ENCODE measurements at regions not wholly inside any gene's neighbourhood (a gene's known extent, or its start where the extent isn't known, plus 50 kb on each side); places are given as distances from the start of the nearest gene placed in this dataset.

- Mint-ChIP-seq H3K36me3 (no peaks in the 10 kb centered on the region), H3K27me3 (ENCODE audit: low read depth) (no peaks in the 10 kb centered on the region), H3K9me3 (peaks cover 3% of the 10 kb centered on the region), H3K4me3 (no peak overlapping the region), H3K27ac (no peak overlapping the region), H3K4me1 (peaks cover 7% of the 10 kb centered on the region)
- DNase-seq (ENCODE audit: low spot score in 2 of 2, unreplicated experiment in 2 of 2) = no peak
- TF ChIP-seq CTCF (IDR thresholded peaks at IDR 0.05; ENCODE audit: unreplicated experiment) = no peak
These were observed 446.6 kb downstream of the IRS1 start for GRCh38 chr2:226352941-226353560.

GRCh38 chr2:226351711-226352110 is 447.9 kb downstream of the IRS1 start:
- no peak for TF ChIP-seq CTCF (IDR thresholded peaks at IDR 0.05; ENCODE audit: unreplicated experiment)
- peaks cover 3% of the 10 kb centered on the region for H3K9me3 Mint-ChIP-seq
- no peak for DNase-seq (ENCODE audit: low spot score in 2 of 2, unreplicated experiment in 2 of 2)
- no peak overlapping the region for H3K27ac Mint-ChIP-seq
- peaks cover 9% of the 10 kb centered on the region for H3K4me1 Mint-ChIP-seq
- no peaks in the 10 kb centered on the region for H3K27me3 Mint-ChIP-seq (ENCODE audit: low read depth)
- no peak overlapping the region for H3K4me3 Mint-ChIP-seq
- H3K36me3 Mint-ChIP-seq = no peaks in the 10 kb centered on the region

- Mint-ChIP-seq H3K27ac (no peak overlapping the region), H3K9me3 (no peaks in the 10 kb centered on the region), H3K27me3 (ENCODE audit: low read depth) (no peaks in the 10 kb centered on the region), H3K36me3 (no peaks in the 10 kb centered on the region), H3K4me3 (no peak overlapping the region), H3K4me1 (peaks cover 15% of the 10 kb centered on the region)
- no peak for TF ChIP-seq CTCF (IDR thresholded peaks at IDR 0.05; ENCODE audit: unreplicated experiment)
- DNase-seq (ENCODE audit: low spot score in 2 of 2, unreplicated experiment in 2 of 2) = no peak
These were observed 460.0 kb downstream of the IRS1 start for GRCh38 chr2:226339616-226340015.

GRCh38 chr2:226338825-226339224 is 460.8 kb downstream of the IRS1 start:
- TF ChIP-seq CTCF (IDR thresholded peaks at IDR 0.05; ENCODE audit: unreplicated experiment) = no peak
- Mint-ChIP-seq H3K36me3 (no peaks in the 10 kb centered on the region), H3K4me1 (peaks cover 15% of the 10 kb centered on the region), H3K27ac (peak overlapping the region; percentile 18), H3K27me3 (ENCODE audit: low read depth) (no peaks in the 10 kb centered on the region), H3K4me3 (no peak overlapping the region), H3K9me3 (no peaks in the 10 kb centered on the region)
- no peak for DNase-seq (ENCODE audit: low spot score in 2 of 2, unreplicated experiment in 2 of 2)

- TF ChIP-seq CTCF (IDR thresholded peaks at IDR 0.05; ENCODE audit: unreplicated experiment) = no peak
- DNase-seq (ENCODE audit: low spot score in 2 of 2, unreplicated experiment in 2 of 2) = no peak
- Mint-ChIP-seq H3K36me3 (no peaks in the 10 kb centered on the region), H3K4me1 (peaks cover 15% of the 10 kb centered on the region), H3K9me3 (no peaks in the 10 kb centered on the region), H3K27me3 (ENCODE audit: low read depth) (no peaks in the 10 kb centered on the region), H3K4me3 (no peak overlapping the region), H3K27ac (peak overlapping the region; percentile 37)
These were observed 461.5 kb downstream of the IRS1 start for GRCh38 chr2:226337941-226338600.
